ENCODE measurements at regions not wholly inside any gene's neighbourhood (a gene's known extent, or its start where the extent isn't known, plus 50 kb on each side); places are given as distances from the start of the nearest gene placed in this dataset.

- no peak for TF ChIP-seq CTCF (IDR thresholded peaks at IDR 0.05)
- H3K4me3 Mint-ChIP-seq, result no peak overlapping the region
- Histone ChIP-seq H3K27ac (ENCODE audit: low read depth in 1 of 2, low read length in 2 of 2) (no peak overlapping the region), H3K4me3 (replicated peaks in 1 of 3; ENCODE audit: low read depth in 2 of 3, low read length in 3 of 3) (no peak overlapping the region), H3K4me1 (ENCODE audit: control insufficient read depth in 1 of 2, insufficient read depth in 2 of 2, low read length in 2 of 2) (no peaks in the 10 kb centered on the region), H4K20me1 (ENCODE audit: insufficient read depth, low read length) (no peaks in the 10 kb centered on the region), H3K9me3 (replicated peaks in 1 of 2; ENCODE audit: control insufficient read depth in 1 of 2, insufficient read depth in 1 of 2, low read length in 2 of 2) (no peaks in the 10 kb centered on the region), H3K4me2 (replicated peaks; ENCODE audit: extremely low read depth, low read length, poor library complexity, severe bottlenecking) (no peak overlapping the region), H3K9ac (ENCODE audit: insufficient read depth, low read length, poor library complexity, severe bottlenecking) (no peak overlapping the region), H3K27me3 (ENCODE audit: control insufficient read depth in 2 of 2, insufficient read depth in 2 of 2, low read length in 2 of 2) (no peaks in the 10 kb centered on the region), H2AFZ (ENCODE audit: insufficient read depth, low read depth, low read length, poor library complexity, severe bottlenecking) (no peak overlapping the region), H3K36me3 (replicated peaks in 1 of 2; ENCODE audit: control insufficient read depth in 1 of 2, insufficient read depth in 2 of 2, low read length in 2 of 2) (no peaks in the 10 kb centered on the region), H3K79me2 (ENCODE audit: insufficient read depth, low read length) (no peaks in the 10 kb centered on the region)
- no peak overlapping the region for H3K27ac Mint-ChIP-seq
- H3K9me3 Mint-ChIP-seq, result peaks cover 0 to 7% (median 5%) of the 10 kb centered on the region in 7 donors
- no peaks in the 10 kb centered on the region for H3K36me3 Mint-ChIP-seq
- H3K27me3 Mint-ChIP-seq (ENCODE audit: low read depth in 3 of 3), result peaks cover 0 to 1% (median 0%) of the 10 kb centered on the region in 3 donors
- H3K4me1 Mint-ChIP-seq, result no peaks in the 10 kb centered on the region
- no peak for DNase-seq
- intact Hi-C loops (cut with micrococcal nuclease), result no loop called here
- WGBS (ENCODE audit: insufficient coverage), result 17% methylated on average over 1 of the region's 4 CpGs
These were observed 931.5 kb downstream of the CCSER2 start for GRCh38 chr10:85259908-85260307.

GRCh38 chr10:85262992-85263391 is 934.6 kb downstream of the CCSER2 start:
- Mint-ChIP-seq H3K4me1 (no peaks in the 10 kb centered on the region), H3K27me3 (ENCODE audit: low read depth in 3 of 3) (peaks cover 0 to 1% (median 0%) of the 10 kb centered on the region in 3 donors), H3K4me3 (no peak overlapping the region), H3K27ac (no peak overlapping the region), H3K9me3 (peaks cover 0 to 7% (median 2%) of the 10 kb centered on the region in 7 donors), H3K36me3 (no peaks in the 10 kb centered on the region)
- Histone ChIP-seq H3K36me3 (replicated peaks in 1 of 2; ENCODE audit: control insufficient read depth in 1 of 2, insufficient read depth in 2 of 2, low read length in 2 of 2) (no peaks in the 10 kb centered on the region), H2AFZ (ENCODE audit: insufficient read depth, low read depth, low read length, poor library complexity, severe bottlenecking) (no peak overlapping the region), H3K9ac (ENCODE audit: insufficient read depth, low read length, poor library complexity, severe bottlenecking) (no peak overlapping the region), H3K9me3 (replicated peaks in 1 of 2; ENCODE audit: control insufficient read depth in 1 of 2, insufficient read depth in 1 of 2, low read length in 2 of 2) (no peaks in the 10 kb centered on the region), H3K4me3 (replicated peaks in 1 of 3; ENCODE audit: low read depth in 2 of 3, low read length in 3 of 3) (no peak overlapping the region), H3K79me2 (ENCODE audit: insufficient read depth, low read length) (no peaks in the 10 kb centered on the region), H3K27me3 (ENCODE audit: control insufficient read depth in 2 of 2, insufficient read depth in 2 of 2, low read length in 2 of 2) (no peaks in the 10 kb centered on the region), H4K20me1 (ENCODE audit: insufficient read depth, low read length) (no peaks in the 10 kb centered on the region), H3K4me2 (replicated peaks; ENCODE audit: extremely low read depth, low read length, poor library complexity, severe bottlenecking) (no peak overlapping the region), H3K27ac (ENCODE audit: low read depth in 1 of 2, low read length in 2 of 2) (no peak overlapping the region), H3K4me1 (ENCODE audit: control insufficient read depth in 1 of 2, insufficient read depth in 2 of 2, low read length in 2 of 2) (no peaks in the 10 kb centered on the region)
- intact Hi-C loops (cut with micrococcal nuclease), result no loop called here
- no peak for DNase-seq
- no peak for TF ChIP-seq CTCF (IDR thresholded peaks at IDR 0.05)
